Smooth muscle cell (in vitro differentiated cells): ENCODE measurements at regions not wholly inside any gene's neighbourhood (a gene's known extent, or its start where the extent isn't known, plus 50 kb on each side); places are given as distances from the start of the nearest gene placed in this dataset.

Source experiments
- DNase-seq: peaks from one replicate; lab custom pipeline; 2025; ENCODE audit not compliant: unreplicated experiment; lab: John Stamatoyannopoulos, UW
- H2AFZ ChIP-seq: fragments of 200-600 bp; sonication (generic); 2 replicates; pipeline ENCODE4 v1.6.0; 2016; ENCODE audit warnings: antibody characterized with exemption, low read depth, mild to moderate bottlenecking
- H3F3A ChIP-seq: fragments of 200-600 bp; sonication (generic); 2 replicates; pipeline ENCODE4 v1.6.0; 2017; ENCODE audit warnings: antibody characterized with exemption, low read depth
- H3K27ac ChIP-seq: fragments of 200-600 bp; sonication (generic); 2 replicates; pipeline ENCODE4 v1.5.1; 2016; ENCODE audit warnings: low read depth, mild to moderate bottlenecking
- H3K27me3 ChIP-seq: fragments of 200-600 bp; sonication (generic); 2 replicates; pipeline ENCODE4 v1.6.1; 2016; ENCODE audit warnings: low read depth, mild to moderate bottlenecking
- H3K36me3 ChIP-seq: fragments of 200-600 bp; sonication (generic); 2 replicates; pipeline ENCODE4 v1.5.1; 2016; ENCODE audit warnings: low read depth
- H3K4me1 ChIP-seq: fragments of 200-600 bp; sonication (generic); 2 replicates; pipeline ENCODE4 v1.5.1; 2016; ENCODE audit warnings: low read depth
- H3K4me2 ChIP-seq: fragments of 200-600 bp; sonication (generic); 2 replicates; pipeline ENCODE4 v1.6.0; 2016; ENCODE audit warnings: mild to moderate bottlenecking
- H3K4me3 ChIP-seq: fragments of 200-600 bp; sonication (generic); 2 replicates; pipeline ENCODE4 v1.5.1; 2016; ENCODE audit warnings: mild to moderate bottlenecking
- H3K79me2 ChIP-seq: fragments of 200-600 bp; sonication (generic); 2 replicates; pipeline ENCODE4 v1.6.0; 2016; ENCODE audit warnings: low read depth, mild to moderate bottlenecking
- H3K9ac ChIP-seq: fragments of 200-600 bp; sonication (generic); 2 replicates; pipeline ENCODE4 v1.6.0; 2016; ENCODE audit warnings: low read depth
- H3K9me3 ChIP-seq: fragments of 200-600 bp; sonication (generic); replicated peaks from 2 replicates; pipeline ENCODE4 v1.5.1; 2016; ENCODE audit warnings: low read depth
- H4K20me1 ChIP-seq: fragments of 200-600 bp; sonication (generic); 2 replicates; pipeline ENCODE4 v1.6.0; 2016; ENCODE audit warnings: low read depth
- CTCF ChIP-seq: fragments of 200-600 bp; sonication (generic); IDR thresholded peaks from 2 replicates; pipeline ENCODE4 v1.5.1; 2017; ENCODE audit warnings: borderline replicate concordance, mild to moderate bottlenecking, antibody characterized with exemption; ENCODE audit not compliant: insufficient read depth, poor library complexity, severe bottlenecking
- WGBS: methylation state at CpG from one replicate; pipeline ENCODE4 v1.1.7; 2016; ENCODE audit warnings: low lambda C conversion rate; 5-methylcytosine and 5-hydroxymethylcytosine counted together

GRCh38 chr2:193279361-193279760 lies 1084.6 kb upstream of the TMEFF2 start:
- WGBS, result 84% methylated on average over 2 of the region's 2 CpGs

DNA sequence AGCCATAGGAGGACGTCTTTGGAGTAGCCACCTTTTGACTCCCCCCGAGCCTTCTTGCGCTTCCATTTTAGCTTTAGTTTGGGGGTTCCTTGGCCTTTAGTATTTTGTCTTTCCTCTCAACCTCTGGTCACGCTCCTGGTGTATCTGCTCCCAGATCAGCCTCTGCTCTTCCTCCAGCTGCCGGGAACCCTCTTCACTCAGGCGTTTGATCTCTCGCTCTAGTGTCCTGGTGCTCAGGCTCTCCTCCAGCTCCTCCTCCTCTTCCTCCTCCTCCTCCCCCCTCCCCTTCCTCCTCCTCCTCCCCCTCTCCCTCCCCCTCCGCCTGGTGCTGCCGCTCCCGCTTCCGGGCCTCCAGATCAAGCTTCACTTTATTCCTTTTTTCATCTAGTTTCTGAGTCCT lies 1082.3 kb upstream of the TMEFF2 start:
- H4K20me1 ChIP-seq, result no peaks in the 10 kb centered on the region
- no peak overlapping the region for H3K9ac ChIP-seq
- H3K79me2 ChIP-seq, result no peaks in the 10 kb centered on the region
- H2AFZ ChIP-seq, result no peak overlapping the region
- H3K27me3 ChIP-seq, result no peaks in the 10 kb centered on the region
- no peaks in the 10 kb centered on the region for H3K4me1 ChIP-seq
- no peaks in the 10 kb centered on the region for H3K36me3 ChIP-seq
- H3F3A ChIP-seq, result no peaks in the 10 kb centered on the region
- no peaks in the 10 kb centered on the region for H3K9me3 ChIP-seq
- no peak for TF ChIP-seq CTCF
- H3K4me2 ChIP-seq, result no peak overlapping the region
- no peak overlapping the region for H3K4me3 ChIP-seq
- DNase-seq, result no peak
- H3K27ac ChIP-seq, result no peak overlapping the region
- 88% methylated on average over 7 of the region's 11 CpGs for WGBS

More at GRCh38 chr2:193279361-193279760, 1084.6 kb upstream of the TMEFF2 start:
- H3K4me2 ChIP-seq, result no peak overlapping the region
- no peak overlapping the region for H3K9ac ChIP-seq
- H3F3A ChIP-seq, result no peaks in the 10 kb centered on the region
- H3K36me3 ChIP-seq, result no peaks in the 10 kb centered on the region
- no peaks in the 10 kb centered on the region for H3K9me3 ChIP-seq
- no peak overlapping the region for H3K27ac ChIP-seq
- H3K4me1 ChIP-seq, result no peaks in the 10 kb centered on the region
- no peaks in the 10 kb centered on the region for H4K20me1 ChIP-seq
- no peak for TF ChIP-seq CTCF
- H3K27me3 ChIP-seq, result no peaks in the 10 kb centered on the region
- H2AFZ ChIP-seq, result no peak overlapping the region
- DNase-seq, result no peak
- H3K79me2 ChIP-seq, result no peaks in the 10 kb centered on the region
- no peak overlapping the region for H3K4me3 ChIP-seq

- no peaks in the 10 kb centered on the region for H3F3A ChIP-seq
- H3K9ac ChIP-seq, result no peak overlapping the region
- WGBS, result 97% methylated on average over 16 of the region's 16 CpGs
These were observed 1081.8 kb upstream of the TMEFF2 start for GRCh38 chr2:193276560-193276959.

More at GRCh38 chr2:193276560-193276959, 1081.8 kb upstream of the TMEFF2 start:
- no peak overlapping the region for H3K4me3 ChIP-seq
- no peak overlapping the region for H2AFZ ChIP-seq
- H3K79me2 ChIP-seq, result no peaks in the 10 kb centered on the region
- H3K27me3 ChIP-seq, result no peaks in the 10 kb centered on the region
- H3K4me2 ChIP-seq, result no peak overlapping the region
- H3K36me3 ChIP-seq, result no peaks in the 10 kb centered on the region
- H4K20me1 ChIP-seq, result no peaks in the 10 kb centered on the region
- no peaks in the 10 kb centered on the region for H3K4me1 ChIP-seq
- no peak for DNase-seq
- H3K9me3 ChIP-seq, result no peaks in the 10 kb centered on the region
- TF ChIP-seq CTCF, result no peak
- H3K27ac ChIP-seq, result no peak overlapping the region
